IPS-NIHi7 (cell line): ENCODE measurements at regions not wholly inside any gene's neighbourhood (a gene's known extent, or its start where the extent isn't known, plus 50 kb on each side); places are given as distances from the start of the nearest gene placed in this dataset.
"Not testable (repeated sequence)": the region's sequence is repeated elsewhere in the genome, so short reads cannot be mapped to it uniquely, and the experiment has no call there.

Experiments
- DNase-seq: peaks from one replicate; pipeline ENCODE4 v3.0.0; 2012; ENCODE audit warnings: mixed read lengths; ENCODE audit errors: extremely low spot score

DNA sequence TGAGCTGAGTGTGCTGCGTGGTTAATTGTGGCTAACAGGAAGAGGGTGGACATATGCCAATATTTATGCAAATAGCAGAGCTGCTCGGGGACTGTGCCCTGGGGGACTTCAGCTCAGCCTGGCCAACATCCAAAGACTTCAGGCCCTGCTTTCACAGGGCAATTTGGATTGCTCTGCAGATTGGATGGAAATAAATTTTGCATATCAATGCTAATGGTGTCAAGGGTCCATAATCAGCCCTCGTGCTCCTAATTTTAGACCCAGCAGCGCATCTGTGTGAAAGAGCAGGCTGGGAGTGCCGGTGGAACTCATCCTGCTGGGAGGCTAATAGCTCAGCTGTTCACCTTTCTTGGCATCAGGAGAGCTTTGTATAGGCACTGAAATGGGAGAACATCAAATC is 270.1 kb downstream of the TCERG1L start:
- DNase-seq = no peak

DNA sequence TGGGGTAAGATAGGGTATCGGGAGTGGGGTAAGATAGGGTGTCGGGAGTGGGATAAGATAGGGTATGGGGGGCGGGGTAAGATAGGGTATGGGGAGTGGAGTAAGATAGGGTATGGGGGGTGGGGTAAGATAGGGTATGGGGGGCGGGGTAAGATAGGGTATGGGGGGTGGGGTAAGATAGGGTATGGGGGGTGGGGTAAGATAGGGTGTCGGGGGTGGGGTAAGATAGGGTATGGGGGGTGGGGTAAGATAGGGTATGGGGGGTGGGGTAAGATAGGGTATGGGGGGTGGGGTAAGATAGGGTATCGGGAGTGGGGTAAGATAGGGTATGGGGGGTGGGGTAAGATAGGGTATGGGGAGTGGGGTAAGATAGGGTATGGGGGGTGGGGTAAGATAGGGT is 269.5 kb downstream of the TCERG1L start:
- DNase-seq = not testable (repeated sequence)
